OCI-LY1 (cell line): ENCODE measurements at regions not wholly inside any gene's neighbourhood (a gene's known extent, or its start where the extent isn't known, plus 50 kb on each side); places are given as distances from the start of the nearest gene placed in this dataset.

Source experiments
- CTCF ChIP-seq: fragments of 200-600 bp; sonication (generic), shearing (Covaris generic); IDR thresholded peaks from 2 replicates; pipeline ENCODE4 v1.5.1; 2017; ENCODE audit warnings: mild to moderate bottlenecking, antibody characterized with exemption, low read length, moderate library complexity, mixed read lengths
- EZH2 ChIP-seq: fragments of 200-600 bp; sonication (generic), shearing (Covaris generic); IDR thresholded peaks from 2 replicates; pipeline ENCODE4 v1.8.0; 2017; ENCODE audit warnings: borderline replicate concordance, mixed run types, mild to moderate bottlenecking, antibody characterized with exemption, low read length, moderate library complexity, mixed read lengths

- TF ChIP-seq CTCF (no peak), EZH2 (no peak)
Observed at GRCh38 chr18:73917046-73917445, 230.6 kb downstream of the FBXO15 start.
